GM19463 (cell line): ENCODE measurements at regions not wholly inside any gene's neighbourhood (a gene's known extent, or its start where the extent isn't known, plus 50 kb on each side); places are given as distances from the start of the nearest gene placed in this dataset.

Experiments used
- ATAC-seq: cut with Tn5 transposase; IDR thresholded peaks from one replicate; pipeline ENCODE4 v1.9.1; 2021; ENCODE audit warnings: mild to moderate bottlenecking, moderate library complexity; ENCODE audit not compliant: unreplicated experiment

- ATAC-seq: no peak
Observed at GRCh38 chr7:47047384-47047783, 534.5 kb downstream of the TNS3 start.

- no peak for ATAC-seq
Observed at GRCh38 chr7:47046949-47047348, 535.0 kb downstream of the TNS3 start.

- no peak for ATAC-seq
Observed at GRCh38 chr7:47045207-47046051, 536.5 kb downstream of the TNS3 start.

- no peak for ATAC-seq
Observed at GRCh38 chr7:47044625-47045024, 537.3 kb downstream of the TNS3 start.

- no peak for ATAC-seq
Observed at GRCh38 chr7:47043304-47043703, 538.6 kb downstream of the TNS3 start.

- ATAC-seq: no peak
Observed at GRCh38 chr7:47042669-47043068, 539.2 kb downstream of the TNS3 start.

GRCh38 chr7:47040795-47041347, 541.0 kb downstream of the TNS3 start:
- ATAC-seq: no peak

- no peak for ATAC-seq
Observed at GRCh38 chr7:47039904-47040303, 542.0 kb downstream of the TNS3 start.

- no peak for ATAC-seq
Observed at GRCh38 chr7:47039089-47039648, 542.7 kb downstream of the TNS3 start.

- no peak for ATAC-seq
Observed at GRCh38 chr7:47038621-47039020, 543.3 kb downstream of the TNS3 start.

- ATAC-seq: no peak
Observed at GRCh38 chr7:47037607-47038006, 544.3 kb downstream of the TNS3 start.

- ATAC-seq: no peak
Observed at GRCh38 chr7:47036909-47037308, 545.0 kb downstream of the TNS3 start.

GRCh38 chr7:47035522-47035921, 546.4 kb downstream of the TNS3 start:
- no peak for ATAC-seq

- ATAC-seq: no peak
Observed at GRCh38 chr7:47034180-47034579, 547.7 kb downstream of the TNS3 start.

- no peak for ATAC-seq
Observed at GRCh38 chr7:47032536-47032908, 549.4 kb downstream of the TNS3 start.

GRCh38 chr7:47031786-47032535, 550.0 kb downstream of the TNS3 start:
- no peak for ATAC-seq

- ATAC-seq: no peak
Observed at GRCh38 chr7:47028284-47028683, 553.6 kb downstream of the TNS3 start.

GRCh38 chr7:47027695-47028240, 554.1 kb downstream of the TNS3 start:
- no peak for ATAC-seq

GRCh38 chr7:47026780-47027361, 555.0 kb downstream of the TNS3 start:
- ATAC-seq: no peak

GRCh38 chr7:47024991-47025390, 556.9 kb downstream of the TNS3 start:
- ATAC-seq: no peak

GRCh38 chr7:47008461-47008860, 573.5 kb downstream of the TNS3 start:
- ATAC-seq: no peak
